ENCODE measurements at regions not wholly inside any gene's neighbourhood (a gene's known extent, or its start where the extent isn't known, plus 50 kb on each side); places are given as distances from the start of the nearest gene placed in this dataset.

DNA sequence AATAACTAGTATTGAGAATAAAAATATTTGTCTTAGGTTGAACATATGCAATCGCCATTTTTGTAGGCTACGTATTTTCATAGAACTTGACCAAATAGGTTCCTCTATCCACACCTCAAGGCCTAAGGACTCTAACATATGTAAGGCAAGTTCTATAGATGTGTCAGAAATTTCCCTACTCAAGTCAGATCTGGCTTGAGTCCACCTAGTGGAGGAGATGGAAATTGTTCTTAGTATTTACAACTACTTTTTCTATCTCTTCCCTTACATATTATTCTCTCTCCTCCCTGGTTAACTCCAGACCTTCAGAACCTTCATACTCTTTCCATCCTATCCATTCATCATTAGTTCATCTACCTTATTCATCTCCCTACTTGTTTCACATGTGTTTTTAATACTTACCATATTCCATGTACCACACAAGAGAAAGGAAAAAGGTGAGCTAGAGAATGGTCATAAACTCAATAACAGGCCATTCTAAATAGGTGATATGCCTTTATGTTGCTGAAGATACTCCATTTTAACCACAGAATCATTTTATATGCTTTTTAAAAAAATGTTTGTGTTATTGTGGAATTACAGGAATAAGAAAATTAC, 174.5 kb upstream of the HDAC9 start:
- WGBS, 2 donors, result 86 to 96% methylated on average over 2 of the region's 2 CpGs
- Histone ChIP-seq H3K27ac (ENCODE audit: low read depth in 1 of 2, low read length in 1 of 2) (no peak overlapping the region), H3K36me3 (ENCODE audit: control insufficient read depth in 4 of 4, insufficient read depth in 4 of 4, low read length in 4 of 4) (no peaks in the 10 kb centered on the region), H3K4me1 (ENCODE audit: control insufficient read depth in 5 of 5, insufficient read depth in 5 of 5, low read length in 5 of 5) (peaks cover 0 to 7% (median 0%) of the 10 kb centered on the region in 5 donors), H3K4me3 (no peak overlapping the region), H3K9me3 (ENCODE audit: control insufficient read depth in 4 of 4, insufficient read depth in 3 of 4, low read length in 3 of 4) (no peaks in the 10 kb centered on the region), H3K9ac (ENCODE audit: insufficient read depth in 1 of 2, low read length in 2 of 2) (no peak overlapping the region), H3K27me3 (ENCODE audit: control insufficient read depth in 3 of 3, insufficient read depth in 3 of 3, low read length in 2 of 3) (no peaks in the 10 kb centered on the region)
- no peak for ATAC-seq (ENCODE audit: insufficient read depth, low FRiP score)
- DNase-seq, result peak in 2 of 3 donors; percentile 51 to 68
- TF ChIP-seq CTCF (IDR thresholded peaks at IDR 0.05; ENCODE audit: control extremely low read depth, extremely low read depth), result no peak

DNA sequence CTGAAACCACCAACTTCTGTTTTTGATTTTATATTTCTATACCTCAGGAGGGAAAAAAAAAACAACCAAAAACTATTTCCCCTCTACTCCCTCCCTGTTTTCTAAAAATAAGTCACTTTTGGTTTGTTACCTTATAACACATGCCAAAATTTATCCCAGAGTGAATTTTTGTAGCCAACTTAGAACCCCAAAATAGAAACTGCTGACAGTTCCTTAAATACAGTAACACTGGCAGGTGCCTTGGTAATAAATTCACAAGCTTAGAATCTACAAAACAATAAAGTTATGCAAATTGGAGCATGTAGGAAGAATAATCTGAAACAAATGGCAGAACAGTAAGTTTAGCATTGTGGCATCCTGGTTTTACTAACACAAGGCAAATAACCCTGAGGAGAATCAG, 165.0 kb upstream of the HDAC9 start:
- no peak for ATAC-seq (ENCODE audit: insufficient read depth, low FRiP score)
- Histone ChIP-seq H3K4me3 (no peak overlapping the region), H3K27ac (ENCODE audit: low read depth in 1 of 2, low read length in 1 of 2) (no peak overlapping the region), H3K36me3 (ENCODE audit: control insufficient read depth in 4 of 4, insufficient read depth in 4 of 4, low read length in 4 of 4) (no peaks in the 10 kb centered on the region), H3K9ac (ENCODE audit: insufficient read depth in 1 of 2, low read length in 2 of 2) (no peak overlapping the region), H3K9me3 (ENCODE audit: control insufficient read depth in 4 of 4, insufficient read depth in 3 of 4, low read length in 3 of 4) (no peaks in the 10 kb centered on the region), H3K27me3 (ENCODE audit: control insufficient read depth in 3 of 3, insufficient read depth in 3 of 3, low read length in 2 of 3) (no peaks in the 10 kb centered on the region), H3K4me1 (ENCODE audit: control insufficient read depth in 5 of 5, insufficient read depth in 5 of 5, low read length in 5 of 5) (peaks cover 0 to 3% (median 0%) of the 10 kb centered on the region in 5 donors)
- TF ChIP-seq CTCF (IDR thresholded peaks at IDR 0.05; ENCODE audit: control extremely low read depth, extremely low read depth), result no peak
- no peak for DNase-seq

DNA sequence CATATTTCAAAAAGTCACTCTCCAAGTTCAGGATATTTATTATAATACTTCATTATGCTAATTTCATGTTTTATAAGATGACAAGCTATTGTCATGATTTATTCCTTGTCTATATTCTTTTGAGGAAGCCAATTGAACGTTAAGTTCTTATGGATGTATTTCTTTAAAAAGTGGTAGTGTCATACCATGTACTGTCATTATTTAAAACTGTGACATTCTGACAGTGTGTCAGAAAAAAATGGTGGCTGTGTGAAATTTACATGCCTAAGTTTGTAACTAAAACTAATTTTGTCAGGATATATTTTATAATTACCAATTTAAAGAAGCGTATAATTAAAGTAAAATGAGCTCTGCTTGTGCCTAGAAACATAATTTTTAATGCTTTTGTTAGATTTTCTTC, 158.9 kb upstream of the HDAC9 start:
- no peak for TF ChIP-seq CTCF (IDR thresholded peaks at IDR 0.05; ENCODE audit: control extremely low read depth, extremely low read depth)
- Histone ChIP-seq H3K9me3 (ENCODE audit: control insufficient read depth in 4 of 4, insufficient read depth in 3 of 4, low read length in 3 of 4) (no peaks in the 10 kb centered on the region), H3K36me3 (ENCODE audit: control insufficient read depth in 4 of 4, insufficient read depth in 4 of 4, low read length in 4 of 4) (no peaks in the 10 kb centered on the region), H3K4me3 (no peak overlapping the region), H3K4me1 (ENCODE audit: control insufficient read depth in 5 of 5, insufficient read depth in 5 of 5, low read length in 5 of 5) (no peaks in the 10 kb centered on the region), H3K27me3 (ENCODE audit: control insufficient read depth in 3 of 3, insufficient read depth in 3 of 3, low read length in 2 of 3) (no peaks in the 10 kb centered on the region), H3K9ac (ENCODE audit: insufficient read depth in 1 of 2, low read length in 2 of 2) (no peak overlapping the region), H3K27ac (ENCODE audit: low read depth in 1 of 2, low read length in 1 of 2) (no peak overlapping the region)
- ATAC-seq (ENCODE audit: insufficient read depth, low FRiP score), result no peak
- DNase-seq, result no peak
- WGBS, 2 donors, result 43 to 61% methylated on average over 2 of the region's 2 CpGs

All from lung (tissue), 11 donors.